ENCODE measurements at regions not wholly inside any gene's neighbourhood (a gene's known extent, or its start where the extent isn't known, plus 50 kb on each side); places are given as distances from the start of the nearest gene placed in this dataset.

DNA sequence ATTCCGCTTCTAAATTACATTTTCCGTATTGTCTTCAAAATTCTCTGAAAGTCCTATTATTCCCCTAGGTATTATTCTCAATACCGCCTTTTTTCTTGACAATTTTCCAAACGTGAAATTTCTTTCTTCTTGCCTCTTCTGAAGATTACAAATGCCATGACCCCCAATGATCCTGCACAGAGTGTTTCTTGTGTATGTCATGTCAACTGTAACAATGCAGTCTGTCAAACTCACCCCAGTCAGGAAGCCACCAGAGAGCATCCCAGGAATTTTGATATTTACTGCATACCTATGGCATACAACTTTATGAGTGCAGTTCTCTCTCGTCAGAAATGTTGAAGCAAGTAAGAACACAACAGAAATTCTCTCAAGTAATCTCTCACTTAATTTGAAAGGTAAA, 847.3 kb upstream of the CDH8 start:
- H3K27ac ChIP-seq (ENCODE audit: low read length), result no peak overlapping the region
- Mint-ChIP-seq H3K36me3 (peaks cover 13% of the 10 kb centered on the region), H3K9me3 (peaks cover 21 to 35% of the 10 kb centered on the region in 2 donors), H3K4me1 (no peaks in the 10 kb centered on the region), H3K27me3 (ENCODE audit: low read depth in 2 of 2) (no peaks in the 10 kb centered on the region), H3K4me3 (no peak overlapping the region), H3K27ac (no peak overlapping the region)
- H3K36me3 ChIP-seq (ENCODE audit: control insufficient read depth, insufficient read depth, low read length), result no peaks in the 10 kb centered on the region
- WGBS (ENCODE audit: insufficient coverage), result 70% methylated on average over 5 of the region's 5 CpGs
- TF ChIP-seq CTCF (IDR thresholded peaks at IDR 0.05), result no peak
- no peaks in the 10 kb centered on the region for H3K27me3 ChIP-seq (ENCODE audit: control insufficient read depth, insufficient read depth, low read length)
- no peak overlapping the region for H3K4me3 ChIP-seq (ENCODE audit: low read length)
- no peaks in the 10 kb centered on the region for H3K4me1 ChIP-seq (ENCODE audit: control insufficient read depth, insufficient read depth, low read length)
- DNase-seq (no peak), ATAC-seq (no peak)
- H3K9me3 ChIP-seq (ENCODE audit: control insufficient read depth, insufficient read depth, low read length), result peaks cover 1% of the 10 kb centered on the region
- intact Hi-C loops (cut with micrococcal nuclease), result no loop called here

GRCh38 chr16:62882552-62883221, 846.4 kb upstream of the CDH8 start:
- H3K9me3 ChIP-seq (ENCODE audit: control insufficient read depth, insufficient read depth, low read length), result peaks cover 5% of the 10 kb centered on the region
- H3K4me3 ChIP-seq (ENCODE audit: low read length), result no peak overlapping the region
- TF ChIP-seq CTCF (IDR thresholded peaks at IDR 0.05), result no peak
- H3K4me1 ChIP-seq (ENCODE audit: control insufficient read depth, insufficient read depth, low read length), result no peaks in the 10 kb centered on the region
- H3K27me3 ChIP-seq (ENCODE audit: control insufficient read depth, insufficient read depth, low read length), result no peaks in the 10 kb centered on the region
- DNase-seq (no peak), ATAC-seq (no peak)
- intact Hi-C loops (cut with micrococcal nuclease), result no loop called here
- Mint-ChIP-seq H3K36me3 (peaks cover 13% of the 10 kb centered on the region), H3K27ac (no peak overlapping the region), H3K27me3 (ENCODE audit: low read depth in 2 of 2) (no peaks in the 10 kb centered on the region), H3K4me3 (no peak overlapping the region), H3K4me1 (no peaks in the 10 kb centered on the region), H3K9me3 (peaks cover 19 to 33% of the 10 kb centered on the region in 2 donors)
- H3K36me3 ChIP-seq (ENCODE audit: control insufficient read depth, insufficient read depth, low read length), result no peaks in the 10 kb centered on the region
- H3K27ac ChIP-seq (ENCODE audit: low read length), result no peak overlapping the region
- 82% methylated on average over 5 of the region's 5 CpGs for WGBS (ENCODE audit: insufficient coverage)

DNA sequence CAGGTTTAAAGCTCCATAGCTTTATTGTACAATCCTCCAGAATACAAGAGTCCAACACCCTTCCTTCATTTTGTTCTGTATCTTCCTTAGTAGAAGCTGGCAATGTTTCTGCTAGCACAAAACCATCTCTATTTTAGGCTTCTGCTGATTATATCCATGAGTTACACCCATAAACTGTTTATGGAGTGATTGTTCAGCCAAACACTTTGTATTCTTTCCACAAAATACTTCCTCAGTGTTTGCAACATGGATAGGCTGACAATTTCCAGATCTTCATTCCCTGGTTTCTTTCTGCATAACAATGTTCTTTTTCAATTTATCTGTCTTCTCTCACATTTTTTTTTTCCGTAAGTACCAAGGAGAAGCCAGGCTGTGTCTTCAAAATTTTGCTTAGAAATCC, 839.9 kb upstream of the CDH8 start:
- intact Hi-C loops (cut with micrococcal nuclease), result no loop called here
- no peak overlapping the region for H3K4me3 ChIP-seq (ENCODE audit: low read length)
- no peaks in the 10 kb centered on the region for H3K27me3 Mint-ChIP-seq (ENCODE audit: low read depth in 2 of 2)
- TF ChIP-seq CTCF (IDR thresholded peaks at IDR 0.05), result no peak
- no peak for DNase-seq
- ATAC-seq, result no peak
- H3K4me3 Mint-ChIP-seq, result no peak overlapping the region
- no peaks in the 10 kb centered on the region for H3K36me3 Mint-ChIP-seq
- H3K9me3 ChIP-seq (ENCODE audit: control insufficient read depth, insufficient read depth, low read length), result peaks cover 5% of the 10 kb centered on the region
- peaks cover 13 to 22% of the 10 kb centered on the region in 2 donors for H3K9me3 Mint-ChIP-seq
- H3K4me1 ChIP-seq (ENCODE audit: control insufficient read depth, insufficient read depth, low read length), result no peaks in the 10 kb centered on the region
- WGBS (ENCODE audit: insufficient coverage), result 85% methylated on average over 1 of the region's 1 CpG
- no peak overlapping the region for H3K27ac ChIP-seq (ENCODE audit: low read length)
- H3K27ac Mint-ChIP-seq, result no peak overlapping the region
- H3K4me1 Mint-ChIP-seq, result no peaks in the 10 kb centered on the region
- no peaks in the 10 kb centered on the region for H3K36me3 ChIP-seq (ENCODE audit: control insufficient read depth, insufficient read depth, low read length)
- H3K27me3 ChIP-seq (ENCODE audit: control insufficient read depth, insufficient read depth, low read length), result no peaks in the 10 kb centered on the region

GRCh38 chr16:62872339-62872738, 836.1 kb upstream of the CDH8 start:
- Histone ChIP-seq H3K27me3 (ENCODE audit: control insufficient read depth, insufficient read depth, low read length) (no peaks in the 10 kb centered on the region), H3K9me3 (ENCODE audit: control insufficient read depth, insufficient read depth, low read length) (no peaks in the 10 kb centered on the region), H3K4me1 (ENCODE audit: control insufficient read depth, insufficient read depth, low read length) (no peaks in the 10 kb centered on the region), H3K4me3 (ENCODE audit: low read length) (no peak overlapping the region), H3K36me3 (ENCODE audit: control insufficient read depth, insufficient read depth, low read length) (no peaks in the 10 kb centered on the region), H3K27ac (ENCODE audit: low read length) (no peak overlapping the region)
- ATAC-seq (no peak), DNase-seq (no peak)
- no peaks in the 10 kb centered on the region for H3K36me3 Mint-ChIP-seq
- no peak overlapping the region for H3K27ac Mint-ChIP-seq
- no peaks in the 10 kb centered on the region for H3K27me3 Mint-ChIP-seq (ENCODE audit: low read depth in 2 of 2)
- WGBS (ENCODE audit: insufficient coverage), result 80% methylated on average over 1 of the region's 1 CpG
- H3K4me3 Mint-ChIP-seq, result no peak overlapping the region
- no peak for TF ChIP-seq CTCF (IDR thresholded peaks at IDR 0.05)
- H3K9me3 Mint-ChIP-seq, result peaks cover 6 to 17% of the 10 kb centered on the region in 2 donors
- intact Hi-C loops (cut with micrococcal nuclease), result no loop called here
- no peaks in the 10 kb centered on the region for H3K4me1 Mint-ChIP-seq

Measured in natural killer cell (primary cell).